Stimulated activated CD8-positive, alpha-beta memory T cell treated with anti-CD3 and anti-CD28 coated beads, Interleukin-12 subunit alpha, Interleukin-12 subunit beta, amount 100 ng/mL, for 24 hours (primary cell): ENCODE measurements at regions not wholly inside any gene's neighbourhood (a gene's known extent, or its start where the extent isn't known, plus 50 kb on each side); places are given as distances from the start of the nearest gene placed in this dataset.
"Not testable (repeated sequence)": the region's sequence is repeated elsewhere in the genome, so short reads cannot be mapped to it uniquely, and the experiment has no call there.

Experiments
- DNase-seq: peaks from one replicate; pipeline ENCODE4 v3.0.0-alpha.2; 2020; ENCODE audit errors: extremely low read depth

- DNase-seq = no peak
Observed at GRCh38 chr14:89531661-89532335, 114.8 kb upstream of the FOXN3 start.

- DNase-seq = no peak
Observed at GRCh38 chr14:89524990-89525667, 108.1 kb upstream of the FOXN3 start.

- no peak for DNase-seq
Observed at GRCh38 chr14:89524412-89524811, 107.4 kb upstream of the FOXN3 start.

DNA sequence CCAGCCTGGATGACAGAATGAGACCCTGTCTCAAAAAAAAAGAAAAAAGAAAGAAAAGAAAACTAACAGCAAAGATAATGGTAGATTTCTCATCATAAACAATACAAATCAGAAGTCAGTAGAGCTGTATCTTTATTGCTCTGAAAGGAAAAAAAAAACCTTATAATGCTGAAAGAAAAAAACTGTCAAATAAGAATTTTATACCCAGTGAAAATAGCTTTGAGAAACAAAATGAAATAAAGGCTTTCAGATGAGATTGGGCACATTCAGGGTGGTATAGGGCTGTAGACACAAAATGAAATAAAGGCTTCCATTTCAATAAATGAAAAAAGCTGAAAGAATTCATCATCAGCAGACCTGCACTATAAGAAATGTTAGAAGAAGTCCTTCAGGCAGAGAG lies 105.0 kb upstream of the FOXN3 start:
- DNase-seq = no peak

- DNase-seq = no peak
Observed at GRCh38 chr14:89519040-89519439, 102.0 kb upstream of the FOXN3 start.

DNA sequence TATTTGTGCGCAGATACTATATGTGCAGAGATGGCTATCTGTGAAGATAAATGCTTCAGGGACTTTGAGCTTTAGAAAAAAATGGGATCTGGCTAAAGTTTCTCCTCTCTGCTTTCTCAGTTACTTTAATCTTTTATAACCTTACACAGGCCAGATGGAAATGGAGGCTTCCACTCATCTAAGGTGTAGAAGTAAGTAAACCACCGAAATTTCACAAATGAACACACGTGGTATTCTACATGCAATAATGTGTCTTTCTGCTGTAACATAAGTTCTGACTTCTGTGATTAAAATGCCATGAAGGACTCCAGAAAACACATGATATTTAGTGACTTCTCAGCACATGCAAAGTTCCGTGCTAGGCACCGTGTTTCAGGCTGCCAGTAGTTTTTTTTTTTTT lies 99.1 kb upstream of the FOXN3 start:
- DNase-seq = no peak

GRCh38 chr14:89514601-89515000 lies 97.6 kb upstream of the FOXN3 start:
- no peak for DNase-seq

DNA sequence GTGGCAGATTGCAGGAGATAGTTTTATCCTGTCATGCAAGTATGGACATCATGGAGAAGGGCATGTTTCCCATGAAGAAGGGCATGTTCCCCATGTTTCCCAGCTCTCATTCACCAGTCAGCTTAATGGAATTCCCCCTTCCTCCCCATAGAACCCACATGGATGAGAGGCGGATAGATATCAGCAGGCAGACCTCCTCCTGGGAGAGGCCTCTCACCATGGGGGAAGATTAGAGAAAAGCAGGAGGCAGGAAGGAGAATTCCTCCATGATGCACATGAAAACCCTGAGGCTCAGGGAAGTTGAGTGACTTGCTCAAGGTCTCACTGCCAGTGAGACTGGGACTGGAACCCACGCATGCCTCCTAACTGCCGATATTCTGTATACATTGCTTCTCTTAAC lies 92.9 kb upstream of the FOXN3 start:
- no peak for DNase-seq

- DNase-seq = no peak
Observed at GRCh38 chr14:89508863-89509262, 91.8 kb upstream of the FOXN3 start.

- DNase-seq = no peak
Observed at GRCh38 chr14:89507926-89508460, 91.0 kb upstream of the FOXN3 start.

- no peak for DNase-seq
Observed at GRCh38 chr14:89507521-89507920, 90.5 kb upstream of the FOXN3 start.

DNA sequence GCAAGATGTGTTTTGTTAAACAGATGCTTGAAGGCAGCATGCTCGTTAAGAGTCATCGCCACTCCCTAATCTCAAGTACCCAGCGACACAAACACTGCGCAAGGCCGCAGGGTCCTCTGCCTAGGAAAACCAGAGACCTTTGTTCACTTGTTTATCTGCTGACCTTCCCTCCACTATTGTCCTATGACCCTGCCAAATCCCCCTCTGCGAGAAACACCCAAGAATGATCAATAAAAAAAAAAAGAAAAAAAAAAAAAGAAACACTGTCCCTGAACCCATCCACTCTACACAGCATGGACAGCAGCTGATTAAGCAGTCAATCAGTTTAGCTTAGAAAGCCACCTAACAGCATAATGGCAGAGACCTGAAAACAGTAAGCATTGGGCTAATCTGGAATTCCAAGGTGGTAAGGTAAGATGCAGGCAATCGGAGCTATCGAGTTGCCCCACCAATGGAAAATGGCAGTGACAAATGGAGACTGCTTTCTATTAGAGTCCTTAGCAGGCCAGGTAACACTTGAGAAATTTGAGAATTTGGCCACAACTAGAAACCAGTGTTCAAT lies 89.9 kb upstream of the FOXN3 start:
- not testable (repeated sequence) for DNase-seq

- no peak for DNase-seq
Observed at GRCh38 chr14:89504602-89505313, 87.7 kb upstream of the FOXN3 start.

- DNase-seq = no peak
Observed at GRCh38 chr14:89504091-89504490, 87.1 kb upstream of the FOXN3 start.

GRCh38 chr14:89503431-89503996 lies 86.5 kb upstream of the FOXN3 start:
- DNase-seq = no peak

DNA sequence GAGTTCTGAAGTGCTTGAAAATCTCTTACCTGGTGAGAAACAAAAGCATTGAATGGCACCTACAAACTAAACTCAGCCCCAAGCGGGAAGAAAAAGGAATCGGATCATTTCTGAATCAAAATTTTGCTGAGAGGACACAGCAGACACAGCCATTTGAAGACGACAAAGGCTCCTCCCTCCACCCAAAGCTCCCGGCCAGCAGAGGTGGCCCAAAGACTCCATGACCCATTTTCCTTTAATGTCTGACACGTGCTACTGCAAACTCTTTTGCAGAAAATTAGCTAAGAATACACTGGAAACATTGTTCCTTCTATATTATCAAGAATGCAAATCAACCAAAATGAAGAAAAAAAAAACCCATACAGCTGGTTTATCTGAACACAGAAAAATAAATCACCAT lies 85.9 kb upstream of the FOXN3 start:
- no peak for DNase-seq

- DNase-seq = no peak
Observed at GRCh38 chr14:89501381-89501780, 84.3 kb upstream of the FOXN3 start.

DNA sequence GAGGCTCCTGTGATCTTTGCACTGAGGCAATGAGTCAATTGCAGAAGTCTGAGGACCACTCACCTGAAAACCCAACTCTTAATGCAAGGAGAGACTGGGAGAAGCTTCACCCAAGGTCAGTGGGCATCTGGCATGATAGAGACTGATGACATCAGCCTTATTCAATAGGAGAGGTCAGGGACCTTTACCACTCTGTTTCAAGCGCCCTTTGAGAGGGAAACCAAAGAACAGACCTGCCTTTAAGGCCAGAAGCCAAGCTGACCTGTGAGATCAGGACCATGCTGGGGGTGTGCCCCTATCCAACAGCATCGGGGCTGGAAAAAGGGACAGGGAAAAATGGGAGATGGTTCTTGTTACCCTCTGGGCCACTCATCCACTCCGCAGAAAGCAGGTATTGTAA lies 83.3 kb upstream of the FOXN3 start:
- no peak for DNase-seq

DNA sequence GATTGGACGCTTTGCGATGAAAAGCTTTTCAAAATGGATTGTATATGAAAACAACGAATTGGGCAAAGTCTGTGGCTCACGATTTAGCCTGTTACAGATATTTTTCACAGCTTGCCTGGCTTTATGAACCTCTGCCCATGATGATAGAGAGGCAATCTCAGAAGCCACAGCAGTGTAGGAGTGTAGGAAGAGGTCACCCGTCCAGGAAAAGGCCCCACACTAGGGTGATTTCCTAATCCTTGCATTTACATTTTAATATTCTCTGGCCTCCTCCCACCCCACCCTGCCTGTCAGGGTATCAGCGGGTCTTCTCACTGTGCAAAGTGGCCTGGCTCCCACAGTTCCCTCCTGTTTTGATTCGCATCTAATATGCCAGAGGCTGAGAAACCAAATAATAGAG lies 81.8 kb upstream of the FOXN3 start:
- no peak for DNase-seq

GRCh38 chr14:89495718-89496117 lies 78.7 kb upstream of the FOXN3 start:
- DNase-seq = no peak

- DNase-seq = no peak
Observed at GRCh38 chr14:89493877-89494634, 77.0 kb upstream of the FOXN3 start.
